ENCODE measurements at regions not wholly inside any gene's neighbourhood (a gene's known extent, or its start where the extent isn't known, plus 50 kb on each side); places are given as distances from the start of the nearest gene placed in this dataset.

GRCh38 chr18:46408334-46408987 is 248.6 kb downstream of the LOXHD1 start:
- 79% methylated on average over 6 of the region's 6 CpGs; no CpG with 5 or more reads in 1 of the 2 experiments for WGBS, 2 experiments (ENCODE audit: extremely low coverage in 1 of 2, insufficient coverage in 1 of 2, insufficient read length in 1 of 2, insufficient replicate concordance in 2 of 2, low coverage in 1 of 2, low lambda C conversion rate in 2 of 2, missing lambda C conversion rate in 1 of 2)
- ChIA-PET CTCF (ENCODE audit: partially characterized antibody) (interaction anchor here (0.6 to 13.1 kb wide), 38 partner anchors 9 to 249 kb away, joined by 3 to 150 read pairs (median 6); partner anchors contain the start of gene LOXHD1), POLR2A (ENCODE audit: partially characterized antibody) (interaction anchor here (2.4 kb wide), 1 partner anchor 24 kb away, joined by 5 read pairs; no protein-coding TSS in a partner anchor)
- no peak overlapping the region for H4K5ac ChIP-seq (ENCODE audit: insufficient read length, low read depth, low read length)
- no peaks in the 10 kb centered on the region for H3K79me1 ChIP-seq (ENCODE audit: low read depth, low read length)
- H3K18ac ChIP-seq (ENCODE audit: extremely low read depth, low read length): no peak overlapping the region
- H3K56ac ChIP-seq (replicated peaks; ENCODE audit: insufficient read length, low read depth, low read length): no peak overlapping the region
- H3K4ac ChIP-seq (replicated peaks; ENCODE audit: insufficient read length, low read depth, low read length): no peak overlapping the region
- no peak overlapping the region for H3K9ac ChIP-seq (replicated peaks in 1 of 4; ENCODE audit: extremely low read depth in 1 of 4, low read depth in 3 of 4, low read length in 3 of 4)
- no peak overlapping the region for H2BK20ac ChIP-seq (ENCODE audit: low read length)
- H3K36me3 ChIP-seq (ENCODE audit: control insufficient read depth in 2 of 4, insufficient read depth in 4 of 4, low read length in 3 of 4): no peaks in the 10 kb centered on the region
- H3K9me3 ChIP-seq (ENCODE audit: insufficient read depth in 2 of 2, low read depth in 1 of 2, low read length in 1 of 2): no peaks in the 10 kb centered on the region
- H3K79me2 ChIP-seq (ENCODE audit: control insufficient read depth in 1 of 2, insufficient read depth in 2 of 2, low read length in 2 of 2): no peaks in the 10 kb centered on the region
- FAIRE-seq (peak; percentile 78), DNase-seq (ENCODE audit: low read depth in 1 of 2, low spot score in 2 of 2) (no peak)
- peaks cover 0 to 2% of the 10 kb centered on the region in 2 experiments for H4K20me1 ChIP-seq (replicated peaks in 1 of 2; ENCODE audit: control insufficient read depth in 1 of 2, insufficient read depth in 2 of 2, low read length in 2 of 2)
- no peak overlapping the region for H3K4me2 ChIP-seq (ENCODE audit: insufficient read depth in 1 of 2, low read depth in 2 of 2, low read length in 2 of 2)
- no peak overlapping the region for H4K8ac ChIP-seq (ENCODE audit: extremely low read depth, insufficient read depth, low read length)
- H2AFZ ChIP-seq (ENCODE audit: low read length): no peak overlapping the region
- H3K27ac ChIP-seq (ENCODE audit: low read depth, low read length): no peak overlapping the region
- H2BK12ac ChIP-seq (ENCODE audit: low read depth, low read length): no peak overlapping the region
- no peak overlapping the region for H4K91ac ChIP-seq (replicated peaks; ENCODE audit: insufficient read length, low read length)
- peak overlapping the region; percentile 84; the same call in 1 of the 2 replicates for H2BK15ac ChIP-seq (ENCODE audit: low read length)
- no peak overlapping the region for H3K23ac ChIP-seq (ENCODE audit: insufficient read length)
- H2BK120ac ChIP-seq (replicated peaks; ENCODE audit: low read depth, low read length): no peak overlapping the region
- H3K4me3 ChIP-seq (ENCODE audit: extremely low read depth in 1 of 4, insufficient read depth in 2 of 4, low read depth in 3 of 4, low read length in 4 of 4): no peak overlapping the region
- H3K4me1 ChIP-seq (replicated peaks in 1 of 4; ENCODE audit: control insufficient read depth in 3 of 4, insufficient read depth in 4 of 4, low read length in 3 of 4): peaks cover 10 to 23% (median 12%) of the 10 kb centered on the region in 4 experiments
- no peak overlapping the region for H2AK5ac ChIP-seq (ENCODE audit: low read depth, low read length)
- H3K27me3 ChIP-seq (replicated peaks in 1 of 4; ENCODE audit: control insufficient read depth in 3 of 4, extremely low read depth in 1 of 4, insufficient read depth in 3 of 4, low read length in 3 of 4): no peaks in the 10 kb centered on the region; a peak in 1 of 7 replicates
- H3K14ac ChIP-seq (ENCODE audit: insufficient read length): no peak overlapping the region
- H2BK5ac ChIP-seq (ENCODE audit: low read depth, low read length): no peak overlapping the region
- peaks cover 4% of the 10 kb centered on the region; the same call in 1 of the 2 replicates for H3K23me2 ChIP-seq (ENCODE audit: low read depth, low read length)
- TF ChIP-seq JUND (IDR thresholded peaks at IDR 0.05; ENCODE audit: low read length): no peak
- TF ChIP-seq RFX5 (IDR thresholded peaks at IDR 0.05; ENCODE audit: borderline replicate concordance, low read depth, low read length): no peak
- TF ChIP-seq MAFK (IDR thresholded peaks at IDR 0.05; ENCODE audit: low read depth, low read length): no peak
- no peak for TF ChIP-seq CTBP2 (IDR thresholded peaks at IDR 0.05; ENCODE audit: borderline replicate concordance, insufficient read depth, insufficient read length, low read length)
- no peak for TF ChIP-seq SIN3A (conservative IDR thresholded peaks at IDR 0.05 in 1 of 2, IDR thresholded peaks at IDR 0.05 in 1 of 2; ENCODE audit: low read depth in 1 of 2, low read length in 2 of 2)
- no peak for TF ChIP-seq KDM5A (IDR thresholded peaks at IDR 0.05; ENCODE audit: low read length)
- no peak for TF ChIP-seq CHD2 (IDR thresholded peaks at IDR 0.05; ENCODE audit: low read length)
- no peak for TF ChIP-seq POLR2AphosphoS5 (IDR thresholded peaks at IDR 0.05; ENCODE audit: low read depth, low read length)
- no peak for TF ChIP-seq POU5F1 (IDR thresholded peaks at IDR 0.05; ENCODE audit: low read depth, low read length)
- TF ChIP-seq FOSL1 (IDR thresholded peaks at IDR 0.05; ENCODE audit: insufficient read depth, low read depth, low read length): no peak
- no peak for TF ChIP-seq CBX5 (IDR thresholded peaks at IDR 0.05; ENCODE audit: low read depth, low read length)
- peak; percentile 57; the same call in 1 of the 2 replicates for TF ChIP-seq TEAD4 (IDR thresholded peaks at IDR 0.05; ENCODE audit: low read depth, low read length)
- TF ChIP-seq NRF1 (IDR thresholded peaks at IDR 0.05; ENCODE audit: low read depth, low read length): no peak

All from H1 (cell line).